K562 (cell line): ENCODE measurements at regions not wholly inside any gene's neighbourhood (a gene's known extent, or its start where the extent isn't known, plus 50 kb on each side); places are given as distances from the start of the nearest gene placed in this dataset.

Source experiments
- ASH1L ChIP-seq: fragments of 450-650 bp; IDR thresholded peaks from 2 replicates; pipeline ENCODE4 v1.6.1; 2018; ENCODE audit warnings: borderline replicate concordance, mild to moderate bottlenecking, low read depth; ENCODE audit not compliant: partially characterized antibody
- BACH1 ChIP-seq: fragments of 200-800 bp; sonication (Bioruptor generic); IDR thresholded peaks from 2 replicates; pipeline ENCODE4 v1.6.1; 2016; ENCODE audit warnings: missing genetic modification characterization, missing compliant biosample characterization
- BCL6 ChIP-seq: fragments of 250-450 bp; sonication (Bioruptor Pico); IDR thresholded peaks from 2 replicates; pipeline ENCODE4 v1.4.0; 2020
- E4F1 ChIP-seq: fragments of 250-450 bp; sonication (Bioruptor Pico); IDR thresholded peaks from 2 replicates; pipeline ENCODE4 v1.5.0; 2021; ENCODE audit warnings: mild to moderate bottlenecking, borderline replicate concordance
- FOXO4 ChIP-seq: fragments of 450-650 bp; formaldehyde crosslinking; IDR thresholded peaks from 2 replicates; pipeline ENCODE4 v1.4.0; 2020; ENCODE audit warnings: mild to moderate bottlenecking, moderate library complexity
- MBD2 ChIP-seq: sonication (generic); IDR thresholded peaks from 2 replicates; pipeline ENCODE4 v1.6.1; 2016; ENCODE audit warnings: low read depth, borderline replicate concordance
- MEF2D ChIP-seq: conservative IDR thresholded peaks from 2 replicates; pipeline ENCODE4 v1.6.1; 2016; ENCODE audit warnings: low read depth, missing genetic modification characterization, missing compliant biosample characterization
- MYC ChIP-seq, 2 experiments: fragments of 250-450 bp in 1 of 2; sonication (Bioruptor Pico) in 1 of 2; IDR thresholded peaks; 2 replicates each; pipeline versions ENCODE4 v1.5.1 to v1.6.1; 2012 to 2021; ENCODE audit warnings: low read depth in 2 of 2, borderline replicate concordance in 1 of 2, improper control_type of control experiment in 1 of 2, low read length in 1 of 2, mild to moderate bottlenecking in 1 of 2, moderate library complexity in 1 of 2
- TCFL5 ChIP-seq: fragments of 250-450 bp; sonication (Bioruptor Pico); conservative IDR thresholded peaks from 2 replicates; pipeline ENCODE4 v1.6.1; 2021; ENCODE audit warnings: mild to moderate bottlenecking, moderate library complexity, matching md5 sums
- ZBTB11 ChIP-seq, 3 experiments: fragments of 200-800 bp in 1 of 3; fragments of 250-450 bp in 1 of 3; fragments of 450-650 bp in 1 of 3; sonication (Bioruptor Pico) in 1 of 3; sonication (Bioruptor generic) in 1 of 3; formaldehyde crosslinking in 1 of 3; IDR thresholded peaks; 2 replicates each; pipeline versions ENCODE4 v1.6.1 to v1.8.0; 2016 to 2022; ENCODE audit warnings: mild to moderate bottlenecking in 2 of 3, missing genetic modification characterization in 2 of 3, missing compliant biosample characterization in 1 of 3, moderate library complexity in 1 of 3
- ZBTB17 ChIP-seq: fragments of 450-650 bp; formaldehyde crosslinking; IDR thresholded peaks from 2 replicates; pipeline ENCODE4 v1.4.0; 2020; ENCODE audit warnings: mild to moderate bottlenecking
- ZBTB26 ChIP-seq: fragments of 450-650 bp; formaldehyde crosslinking; IDR thresholded peaks from 2 replicates; pipeline ENCODE4 v1.4.0; 2022; ENCODE audit warnings: missing genetic modification characterization
- ZKSCAN8 ChIP-seq: fragments of 200-800 bp; sonication (Bioruptor generic); IDR thresholded peaks from 2 replicates; pipeline ENCODE4 v1.6.1; 2016; ENCODE audit warnings: missing genetic modification characterization, missing compliant biosample characterization
- ZNF140 ChIP-seq: fragments of 250-450 bp; sonication (Bioruptor Pico); IDR thresholded peaks from 2 replicates; pipeline ENCODE4 v1.8.0; 2021; ENCODE audit warnings: moderate library complexity, mild to moderate bottlenecking, inconsistent platforms
- ZNF445 ChIP-seq: fragments of 250-450 bp; sonication (Bioruptor Pico); IDR thresholded peaks from 2 replicates; pipeline ENCODE4 v1.4.0; 2020; ENCODE audit warnings: low read depth, mild to moderate bottlenecking, moderate library complexity
- ZNF695 ChIP-seq: fragments of 450-650 bp; formaldehyde crosslinking; IDR thresholded peaks from 2 replicates; pipeline ENCODE4 v1.4.0; 2020; ENCODE audit warnings: mild to moderate bottlenecking, moderate library complexity
- ZNF780A ChIP-seq: fragments of 250-450 bp; sonication (Bioruptor Pico); IDR thresholded peaks from 2 replicates; pipeline ENCODE4 v1.5.0; 2021; ENCODE audit warnings: mild to moderate bottlenecking
- ZSCAN32 ChIP-seq: fragments of 450-650 bp; formaldehyde crosslinking; IDR thresholded peaks from 2 replicates; pipeline ENCODE4 v1.4.0; 2020; ENCODE audit warnings: mild to moderate bottlenecking, moderate library complexity

- TF ChIP-seq ZNF140 (CRISPR knock-in tag), result no peak
- peak; percentile 82 for TF ChIP-seq ZSCAN32
- peak; percentile 78; the same call in 1 of the 2 replicates for TF ChIP-seq E4F1 (CRISPR knock-in tag)
- peak; percentile 75; the same call in 1 of the 2 replicates for TF ChIP-seq BACH1 (tag)
- TF ChIP-seq ZNF695 (CRISPR knock-in tag), result peak; percentile 89; the same call in 1 of the 2 replicates
- TF ChIP-seq ZBTB17 (CRISPR knock-in tag), result peak; percentile 95
- peak; percentile 92 for TF ChIP-seq ZNF445
- TF ChIP-seq ZBTB11 (CRISPR knock-in tag; IDR thresholded peaks at IDR 0.05), result peak in 2 of 3 experiments; percentile 47 to 70; a peak in 2 of 6 replicates
- TF ChIP-seq MBD2, result no peak
- no peak for TF ChIP-seq MYC (IDR thresholded peaks at IDR 0.05; ENCODE audit: low read depth, low read length)
- peak; percentile 77; the same call in 1 of the 2 replicates for TF ChIP-seq MYC (CRISPR knock-in tag; IDR thresholded peaks at IDR 0.05; ENCODE audit: borderline replicate concordance, low read depth)
- TF ChIP-seq ZBTB26 (CRISPR knock-in tag), result peak; percentile 94
- TF ChIP-seq FOXO4 (CRISPR knock-in tag), result peak; percentile 96
- TF ChIP-seq ZNF780A (CRISPR knock-in tag), result peak; percentile 88
- peak; percentile 97 for TF ChIP-seq TCFL5 (CRISPR knock-in tag)
- peak; percentile 99 for TF ChIP-seq BCL6 (CRISPR knock-in tag)
- TF ChIP-seq MEF2D (tag), result peak; percentile 69; the same call in 1 of the 2 replicates
- peak; percentile 93; the same call in 1 of the 2 replicates for TF ChIP-seq ZKSCAN8 (CRISPR knock-in tag)
- TF ChIP-seq ASH1L, result no peak
Measured at GRCh38 chr10:123942114-123942861, 50.7 kb upstream of the CPXM2 start (continued).
